ENCODE measurements at regions not wholly inside any gene's neighbourhood (a gene's known extent, or its start where the extent isn't known, plus 50 kb on each side); places are given as distances from the start of the nearest gene placed in this dataset.

- ATAC-seq (ENCODE audit: low read depth) (no peak), DNase-seq (no peak)
- peaks cover 12% of the 10 kb centered on the region for H3K27me3 Mint-ChIP-seq
- Histone ChIP-seq H3K9me3 (ENCODE audit: control extremely low read depth in 1 of 3, control insufficient read depth in 2 of 3, insufficient read depth in 1 of 3, low read length in 2 of 3) (no peaks in the 10 kb centered on the region), H4K20me1 (ENCODE audit: control insufficient read depth, insufficient read depth, low read length, poor library complexity, severe bottlenecking) (no peaks in the 10 kb centered on the region), H2AFZ (ENCODE audit: insufficient read depth, low read depth, low read length, poor library complexity, severe bottlenecking) (peak overlapping the region; percentile 98), H3K9ac (ENCODE audit: low read length) (peak overlapping the region; percentile 86), H3K79me2 (ENCODE audit: control insufficient read depth, insufficient read depth, low read length) (peaks cover 8% of the 10 kb centered on the region), H3K4me2 (replicated peaks; ENCODE audit: low read depth, low read length, poor library complexity, severe bottlenecking) (peak overlapping the region; percentile 99), H3K27ac (ENCODE audit: low read length in 2 of 2) (no peak overlapping the region), H3K27me3 (replicated peaks in 1 of 4; ENCODE audit: control extremely low read depth in 1 of 4, control insufficient read depth in 3 of 4, insufficient read depth in 4 of 4, low read length in 3 of 4) (peaks cover 0 to 3% (median 0%) of the 10 kb centered on the region in 4 experiments), H3K4me3 (ENCODE audit: control extremely low read depth in 1 of 5, extremely low read depth in 1 of 5, insufficient read depth in 1 of 5, low read depth in 2 of 5, low read length in 4 of 5) (peak overlapping the region in 4 of 5 experiments; percentile 74 to 91 (median 80)), H3K36me3 (replicated peaks in 1 of 2; ENCODE audit: control extremely low read depth in 1 of 2, control insufficient read depth in 1 of 2, extremely low read depth in 1 of 2, insufficient read depth in 2 of 2, low read length in 1 of 2) (no peaks in the 10 kb centered on the region), H3K4me1 (ENCODE audit: control insufficient read depth in 2 of 2, insufficient read depth in 2 of 2, low read length in 2 of 2) (peaks cover 26 to 39% of the 10 kb centered on the region in 2 donors)
- intact Hi-C loops (cut with micrococcal nuclease), result no loop called here
- CTCF ChIA-PET, result interaction anchor here (0.5 to 1.9 kb wide), 4 partner anchors 13 to 379 kb away, joined by 3 to 8 read pairs (median 4); no protein-coding TSS in a partner anchor
- POLR2A ChIA-PET, result no interaction called here
- WGBS (ENCODE audit: insufficient coverage), result 69% methylated on average over 5 of the region's 12 CpGs
- no peaks in the 10 kb centered on the region for H3K9me3 Mint-ChIP-seq (ENCODE audit: insufficient read depth)
- H3K4me3 Mint-ChIP-seq, result peak overlapping the region; percentile 96
- peaks cover 45% of the 10 kb centered on the region for H3K4me1 Mint-ChIP-seq
- no peak overlapping the region for H3K27ac Mint-ChIP-seq
- TF ChIP-seq EZH2 (IDR thresholded peaks at IDR 0.05; ENCODE audit: borderline replicate concordance, insufficient read depth, low read depth, low read length, poor library complexity, severe bottlenecking) (no peak), CTCF (IDR thresholded peaks at IDR 0.05) (no peak)
These were observed 89.9 kb upstream of the IPO9 start for GRCh38 chr1:201739080-201739479.

GRCh38 chr1:201739492-201740085, 89.4 kb upstream of the IPO9 start:
- intact Hi-C loops (cut with micrococcal nuclease), result no loop called here
- ATAC-seq (ENCODE audit: low read depth), result peak; percentile 81
- no peaks in the 10 kb centered on the region for H3K9me3 ChIP-seq (ENCODE audit: control extremely low read depth in 1 of 3, control insufficient read depth in 2 of 3, insufficient read depth in 1 of 3, low read length in 2 of 3)

More at GRCh38 chr1:201739492-201740085, 89.4 kb upstream of the IPO9 start:
- H3K4me1 ChIP-seq (ENCODE audit: control insufficient read depth in 2 of 2, insufficient read depth in 2 of 2, low read length in 2 of 2), result peaks cover 26 to 39% of the 10 kb centered on the region in 2 donors
- peak overlapping the region; percentile 98 for H2AFZ ChIP-seq (ENCODE audit: insufficient read depth, low read depth, low read length, poor library complexity, severe bottlenecking)
- peak overlapping the region; percentile 99 for H3K4me2 ChIP-seq (replicated peaks; ENCODE audit: low read depth, low read length, poor library complexity, severe bottlenecking)
- ChIA-PET POLR2A (no interaction called here), CTCF (interaction anchor here (0.5 to 1.9 kb wide), 8 partner anchors 12 to 993 kb away, joined by 3 to 8 read pairs (median 3); no protein-coding TSS in a partner anchor)
- Mint-ChIP-seq H3K27ac (peak overlapping the region; percentile 75), H3K4me3 (peak overlapping the region; percentile 96), H3K9me3 (ENCODE audit: insufficient read depth) (no peaks in the 10 kb centered on the region), H3K4me1 (peaks cover 45% of the 10 kb centered on the region), H3K27me3 (peaks cover 12% of the 10 kb centered on the region)
- peak overlapping the region; percentile 86 for H3K9ac ChIP-seq (ENCODE audit: low read length)
- peak; percentile 73 for DNase-seq
- H3K27ac ChIP-seq (ENCODE audit: low read length in 2 of 2), result peak overlapping the region in 1 of 2 donors; percentile 65
- peaks cover 8% of the 10 kb centered on the region for H3K79me2 ChIP-seq (ENCODE audit: control insufficient read depth, insufficient read depth, low read length)
- H3K4me3 ChIP-seq (ENCODE audit: control extremely low read depth in 1 of 5, extremely low read depth in 1 of 5, insufficient read depth in 1 of 5, low read depth in 2 of 5, low read length in 4 of 5), result peak overlapping the region; percentile 38 to 91 (median 77)
- H3K27me3 ChIP-seq (replicated peaks in 1 of 4; ENCODE audit: control extremely low read depth in 1 of 4, control insufficient read depth in 3 of 4, insufficient read depth in 4 of 4, low read length in 3 of 4), result peaks cover 0 to 3% (median 0%) of the 10 kb centered on the region in 4 experiments
- no peaks in the 10 kb centered on the region for H4K20me1 ChIP-seq (ENCODE audit: control insufficient read depth, insufficient read depth, low read length, poor library complexity, severe bottlenecking)
- under 1% methylated on average over 38 of the region's 38 CpGs for WGBS (ENCODE audit: insufficient coverage)
- no peaks in the 10 kb centered on the region for H3K36me3 ChIP-seq (replicated peaks in 1 of 2; ENCODE audit: control extremely low read depth in 1 of 2, control insufficient read depth in 1 of 2, extremely low read depth in 1 of 2, insufficient read depth in 2 of 2, low read length in 1 of 2)
- TF ChIP-seq EZH2 (IDR thresholded peaks at IDR 0.05; ENCODE audit: borderline replicate concordance, insufficient read depth, low read depth, low read length, poor library complexity, severe bottlenecking) (no peak), CTCF (IDR thresholded peaks at IDR 0.05) (no peak)

Measured in B cell (primary cell).